GM23248 (cell line): ENCODE measurements at regions not wholly inside any gene's neighbourhood (a gene's known extent, or its start where the extent isn't known, plus 50 kb on each side); places are given as distances from the start of the nearest gene placed in this dataset.

ENCODE experiments used
- EZH2 ChIP-seq: fragments of 200-600 bp; sonication (generic); IDR thresholded peaks from 2 replicates; pipeline ENCODE4 v1.6.1; 2018; ENCODE audit warnings: antibody characterized with exemption, mild to moderate bottlenecking; ENCODE audit not compliant: insufficient read depth, poor library complexity, severe bottlenecking
- EZH2phosphoT487 ChIP-seq: fragments of 200-600 bp; sonication (generic); IDR thresholded peaks from 2 replicates; pipeline ENCODE4 v1.6.1; 2018; ENCODE audit warnings: antibody characterized with exemption, moderate library complexity, mild to moderate bottlenecking, low read depth; ENCODE audit not compliant: insufficient read depth

GRCh38 chr11:43101113-43101512 is 210.7 kb upstream of the API5 start:
- TF ChIP-seq EZH2, result no peak
- TF ChIP-seq EZH2phosphoT487, result no peak
